Suprapubic skin (tissue), 3 donors: ENCODE measurements at regions not wholly inside any gene's neighbourhood (a gene's known extent, or its start where the extent isn't known, plus 50 kb on each side); places are given as distances from the start of the nearest gene placed in this dataset.

Experiments used
- EP300 ChIP-seq: sonication (generic); formaldehyde crosslinking; IDR thresholded peaks from one replicate; pipeline ENCODE4 v1.6.1; 2017; ENCODE audit warnings: antibody characterized with exemption
- TF ChIP-seq, protein P1 (sequence below), 2 donors: fragments of 200-600 bp in 1 of 2; fragments of 450-650 bp in 1 of 2; sonication (generic) in 1 of 2; IDR thresholded peaks; one replicate each; pipeline ENCODE4 v1.5.1; 2016 to 2019; ENCODE audit warnings: antibody characterized with exemption in 2 of 2, mild to moderate bottlenecking in 1 of 2, moderate library complexity in 1 of 2

DNA sequence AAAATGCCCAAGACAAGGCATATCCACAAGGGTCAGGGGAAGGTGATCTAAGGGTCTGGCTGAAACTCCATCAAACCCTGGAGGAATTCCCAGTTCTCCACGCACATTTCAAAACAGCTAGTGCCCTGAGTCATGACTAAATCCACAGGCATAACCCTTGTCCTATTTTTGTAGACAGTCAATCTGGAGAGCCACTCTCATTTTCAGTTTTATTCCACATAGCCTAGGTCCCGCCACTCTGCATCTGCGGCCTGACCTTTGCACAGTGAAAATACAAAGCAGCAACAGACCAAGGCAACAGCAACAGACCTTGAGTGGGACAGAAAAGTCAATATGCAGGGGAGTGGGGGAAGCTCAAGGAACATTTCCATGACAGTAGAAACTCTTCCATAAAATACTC, 201.4 kb upstream of the NPVF start:
- TF ChIP-seq, protein P1, sequence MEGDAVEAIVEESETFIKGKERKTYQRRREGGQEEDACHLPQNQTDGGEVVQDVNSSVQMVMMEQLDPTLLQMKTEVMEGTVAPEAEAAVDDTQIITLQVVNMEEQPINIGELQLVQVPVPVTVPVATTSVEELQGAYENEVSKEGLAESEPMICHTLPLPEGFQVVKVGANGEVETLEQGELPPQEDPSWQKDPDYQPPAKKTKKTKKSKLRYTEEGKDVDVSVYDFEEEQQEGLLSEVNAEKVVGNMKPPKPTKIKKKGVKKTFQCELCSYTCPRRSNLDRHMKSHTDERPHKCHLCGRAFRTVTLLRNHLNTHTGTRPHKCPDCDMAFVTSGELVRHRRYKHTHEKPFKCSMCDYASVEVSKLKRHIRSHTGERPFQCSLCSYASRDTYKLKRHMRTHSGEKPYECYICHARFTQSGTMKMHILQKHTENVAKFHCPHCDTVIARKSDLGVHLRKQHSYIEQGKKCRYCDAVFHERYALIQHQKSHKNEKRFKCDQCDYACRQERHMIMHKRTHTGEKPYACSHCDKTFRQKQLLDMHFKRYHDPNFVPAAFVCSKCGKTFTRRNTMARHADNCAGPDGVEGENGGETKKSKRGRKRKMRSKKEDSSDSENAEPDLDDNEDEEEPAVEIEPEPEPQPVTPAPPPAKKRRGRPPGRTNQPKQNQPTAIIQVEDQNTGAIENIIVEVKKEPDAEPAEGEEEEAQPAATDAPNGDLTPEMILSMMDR (IDR thresholded peaks at IDR 0.05): no peak
- no peak for TF ChIP-seq EP300
